SU-DHL-6 (cell line): ENCODE measurements at regions not wholly inside any gene's neighbourhood (a gene's known extent, or its start where the extent isn't known, plus 50 kb on each side); places are given as distances from the start of the nearest gene placed in this dataset.

ENCODE experiments used
- H2AFZ ChIP-seq: fragments of 200-600 bp; sonication (generic); 2 replicates; pipeline ENCODE4 v1.6.1; 2014; ENCODE audit warnings: low read depth, mild to moderate bottlenecking, moderate library complexity, mixed read lengths, antibody characterized with exemption, low read length; ENCODE audit not compliant: severe bottlenecking
- H3F3A ChIP-seq: fragments of 200-600 bp; shearing (Covaris generic); 2 replicates; pipeline ENCODE4 v1.6.0; 2016; ENCODE audit warnings: antibody characterized with exemption, mild to moderate bottlenecking; ENCODE audit not compliant: insufficient read depth
- H3K27ac ChIP-seq: fragments of 200-600 bp; sonication (generic); 2 replicates; pipeline ENCODE4 v1.5.1; 2016; ENCODE audit warnings: low read depth, mild to moderate bottlenecking, low read length, moderate library complexity, mixed read lengths
- H3K27me3 ChIP-seq: fragments of 200-600 bp; sonication (generic), shearing (Covaris generic); 2 replicates; pipeline ENCODE4 v1.6.0; 2014; ENCODE audit warnings: mild to moderate bottlenecking, low read length
- H3K36me3 ChIP-seq: fragments of 200-600 bp; sonication (generic); 2 replicates; pipeline ENCODE4 v1.6.1; 2014; ENCODE audit warnings: mild to moderate bottlenecking, low read length, mixed read lengths
- H3K4me2 ChIP-seq: fragments of 300-600, 200-600 bp; shearing (Covaris generic), sonication (generic); 2 replicates; pipeline ENCODE4 v1.6.0; 2014; ENCODE audit warnings: low read length, low read depth, mild to moderate bottlenecking; ENCODE audit not compliant: poor library complexity, severe bottlenecking
- H3K4me3 ChIP-seq: fragments of 200-600 bp; sonication (generic); 2 replicates; pipeline ENCODE4 v1.5.1; 2014; ENCODE audit warnings: antibody characterized with exemption, low read length, mild to moderate bottlenecking, mixed read lengths; ENCODE audit not compliant: insufficient read depth, poor library complexity, severe bottlenecking
- H3K79me2 ChIP-seq: fragments of 200-600 bp; sonication (generic); 2 replicates; pipeline ENCODE4 v1.6.1; 2014; ENCODE audit warnings: mild to moderate bottlenecking, low read length, moderate library complexity; ENCODE audit not compliant: insufficient read depth
- H3K9ac ChIP-seq: fragments of 200-600 bp; sonication (generic); 2 replicates; pipeline ENCODE4 v1.7.0; 2014; ENCODE audit warnings: mild to moderate bottlenecking, low read length
- H3K9me2 ChIP-seq: fragments of 200-600 bp; sonication (generic); replicated peaks from 2 replicates; pipeline ENCODE4 v1.6.1; 2014; ENCODE audit warnings: low read length; ENCODE audit not compliant: insufficient read depth
- H3K9me3 ChIP-seq: fragments of 200-600 bp; sonication (generic); 2 replicates; pipeline ENCODE4 v1.6.1; 2014; ENCODE audit warnings: low read length, mixed read lengths; ENCODE audit not compliant: insufficient read depth
- H4K20me1 ChIP-seq: fragments of 200-600 bp; sonication (generic); 2 replicates; pipeline ENCODE4 v1.6.1; 2014; ENCODE audit warnings: low read depth, mild to moderate bottlenecking, antibody characterized with exemption, low read length, moderate library complexity, mixed read lengths
- CTCF ChIP-seq: fragments of 200-600 bp; sonication (generic); IDR thresholded peaks from one replicate; pipeline ENCODE4 v1.5.1; 2017; ENCODE audit warnings: antibody characterized with exemption, mild to moderate bottlenecking, low read length, moderate library complexity; ENCODE audit not compliant: insufficient read depth, poor library complexity, severe bottlenecking
- EZH2phosphoT487 ChIP-seq: fragments of 200-600 bp; sonication (generic), shearing (Covaris generic); conservative IDR thresholded peaks from 2 replicates; pipeline ENCODE4 v1.6.1; 2018; ENCODE audit warnings: mild to moderate bottlenecking, antibody characterized with exemption, low read length, moderate library complexity, mixed read lengths

- TF ChIP-seq CTCF: no peak
- TF ChIP-seq EZH2phosphoT487: no peak
- Histone ChIP-seq H3F3A (no peaks in the 10 kb centered on the region), H3K27me3 (no peaks in the 10 kb centered on the region), H4K20me1 (no peaks in the 10 kb centered on the region), H3K9me2 (no peaks in the 10 kb centered on the region), H3K36me3 (no peaks in the 10 kb centered on the region), H3K4me3 (no peak overlapping the region), H2AFZ (no peak overlapping the region), H3K4me2 (no peak overlapping the region), H3K9me3 (no peaks in the 10 kb centered on the region), H3K9ac (no peak overlapping the region), H3K79me2 (no peaks in the 10 kb centered on the region), H3K27ac (no peak overlapping the region)
These were observed 324.7 kb downstream of the TCERG1L start for GRCh38 chr10:130986846-130987245.

- no peaks in the 10 kb centered on the region for H4K20me1 ChIP-seq
- H3K79me2 ChIP-seq: no peaks in the 10 kb centered on the region
- H3F3A ChIP-seq: no peaks in the 10 kb centered on the region
- H3K27me3 ChIP-seq: no peaks in the 10 kb centered on the region
- H3K4me2 ChIP-seq: no peak overlapping the region
- no peak overlapping the region for H3K27ac ChIP-seq
- no peak overlapping the region for H3K9ac ChIP-seq
- no peak overlapping the region for H3K4me3 ChIP-seq
- no peak for TF ChIP-seq EZH2phosphoT487
- no peak for TF ChIP-seq CTCF
- no peak overlapping the region for H2AFZ ChIP-seq
- H3K36me3 ChIP-seq: no peaks in the 10 kb centered on the region
- H3K9me2 ChIP-seq: no peaks in the 10 kb centered on the region
- no peaks in the 10 kb centered on the region for H3K9me3 ChIP-seq
These were observed 324.1 kb downstream of the TCERG1L start for GRCh38 chr10:130987401-130987800.

- no peak overlapping the region for H3K4me3 ChIP-seq
- H2AFZ ChIP-seq: no peak overlapping the region
- no peaks in the 10 kb centered on the region for H3K79me2 ChIP-seq
- H4K20me1 ChIP-seq: no peaks in the 10 kb centered on the region
- TF ChIP-seq EZH2phosphoT487 (no peak), CTCF (no peak)
- H3K27me3 ChIP-seq: no peaks in the 10 kb centered on the region
- no peaks in the 10 kb centered on the region for H3K9me3 ChIP-seq
- H3K4me2 ChIP-seq: no peak overlapping the region
- H3K36me3 ChIP-seq: no peaks in the 10 kb centered on the region
- no peaks in the 10 kb centered on the region for H3F3A ChIP-seq
- H3K9ac ChIP-seq: no peak overlapping the region
- no peak overlapping the region for H3K27ac ChIP-seq
- H3K9me2 ChIP-seq: no peaks in the 10 kb centered on the region
These were observed 321.8 kb downstream of the TCERG1L start for GRCh38 chr10:130989670-130990232.
